AG04449 (cell line): ENCODE measurements at regions not wholly inside any gene's neighbourhood (a gene's known extent, or its start where the extent isn't known, plus 50 kb on each side); places are given as distances from the start of the nearest gene placed in this dataset.

Experiments
- CTCF ChIA-PET: fragments of 350-600 bp; formaldehyde crosslinking; extraction: SDS; loops from one replicate; lab custom pipeline; 2021; ENCODE audit warnings: antibody characterized with exemption; lab: Yijun Ruan, JAX
- POLR2A ChIA-PET: fragments of 400-600, 350-600 bp; formaldehyde crosslinking; extraction: SDS; loops from one replicate; lab custom pipeline; 2020; ENCODE audit warnings: antibody characterized with exemption, inconsistent platforms; lab: Yijun Ruan, JAX
- DNase-seq: peaks from one replicate; pipeline ENCODE4 v3.0.0-alpha.2; 2010; ENCODE audit warnings: low read depth, low spot score
- H3K4me3 ChIP-seq: 2 replicates; pipeline ENCODE4 v1.5.1; 2011; ENCODE audit warnings: low read depth, mild to moderate bottlenecking, control low read depth, low read length
- CTCF ChIP-seq: IDR thresholded peaks from one replicate; pipeline ENCODE4 v1.5.1; 2011; ENCODE audit warnings: mild to moderate bottlenecking, moderate library complexity, low read length, control low read depth, inconsistent platforms; ENCODE audit not compliant: insufficient read depth; ENCODE audit errors: missing control alignments

DNA sequence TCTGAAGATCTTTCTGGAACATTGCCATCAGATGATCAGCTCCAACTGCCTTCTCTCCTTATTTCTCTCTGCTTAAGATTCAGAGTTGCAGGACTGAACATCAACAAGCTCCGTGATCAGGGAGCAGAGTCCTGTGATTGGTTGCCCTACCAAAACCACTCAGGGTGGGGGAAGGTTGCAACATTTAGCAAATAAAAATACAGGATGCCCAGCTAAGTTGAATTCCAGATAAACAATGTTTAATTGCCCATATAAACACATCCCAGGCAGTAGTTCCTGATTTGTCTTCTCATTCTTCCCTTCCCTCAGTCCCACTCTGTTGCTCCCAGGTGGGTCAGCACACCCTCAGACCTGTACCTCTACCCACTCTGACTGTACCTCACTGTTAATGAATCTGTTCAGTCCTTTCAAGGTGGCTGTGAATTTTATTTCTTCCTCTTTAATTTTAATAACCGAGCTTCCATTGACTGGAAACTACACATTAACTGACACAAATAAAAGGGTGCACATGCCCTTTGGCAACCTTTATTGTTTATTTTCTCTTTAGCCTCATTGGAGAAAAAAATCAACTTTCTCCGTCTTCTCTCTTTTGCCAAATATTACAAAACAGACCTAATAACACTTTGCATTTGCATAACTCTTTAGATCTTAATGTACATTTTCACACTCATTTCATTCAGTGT lies 167.1 kb upstream of the PKDCC start:
- ChIA-PET CTCF (interaction anchor here (1.1 to 20.1 kb wide), 5 partner anchors 11 to 204 kb away, joined by 3 to 1155 read pairs (median 4); no protein-coding TSS in a partner anchor), POLR2A (no interaction called here)
- no peak for TF ChIP-seq CTCF
- DNase-seq, result no peak
- no peak overlapping the region for H3K4me3 ChIP-seq

DNA sequence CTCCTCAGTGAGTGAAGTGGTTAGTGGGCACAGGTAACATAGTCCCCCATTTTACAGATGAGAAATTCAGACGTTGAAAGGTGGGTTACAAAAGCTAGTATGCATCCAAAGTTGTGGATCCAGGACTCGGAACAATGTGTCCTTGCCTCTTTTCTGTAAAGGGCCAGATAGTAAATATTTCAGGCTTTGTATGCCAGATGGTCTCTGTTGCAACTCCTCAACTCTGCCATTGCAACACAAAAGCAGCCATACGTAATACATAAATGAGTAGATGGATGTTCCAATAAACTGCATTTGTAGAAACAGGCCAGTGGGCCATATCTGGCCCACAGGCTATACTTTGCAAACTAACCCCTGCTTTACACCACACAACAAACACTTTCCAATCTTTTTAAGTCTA lies 166.6 kb upstream of the PKDCC start:
- TF ChIP-seq CTCF, result no peak
- ChIA-PET POLR2A (no interaction called here), CTCF (interaction anchor here (1.1 to 20.1 kb wide), 5 partner anchors 11 to 204 kb away, joined by 3 to 1155 read pairs (median 4); no protein-coding TSS in a partner anchor)
- no peak overlapping the region for H3K4me3 ChIP-seq
- DNase-seq, result no peak

GRCh38 chr2:41884718-41885117 lies 163.1 kb upstream of the PKDCC start:
- DNase-seq, result no peak
- ChIA-PET POLR2A (no interaction called here), CTCF (interaction anchor here (1.3 to 6.0 kb wide), 2 partner anchors 13 to 201 kb away, joined by 5 to 55 read pairs; no protein-coding TSS in a partner anchor)
- no peak overlapping the region for H3K4me3 ChIP-seq
- no peak for TF ChIP-seq CTCF

DNA sequence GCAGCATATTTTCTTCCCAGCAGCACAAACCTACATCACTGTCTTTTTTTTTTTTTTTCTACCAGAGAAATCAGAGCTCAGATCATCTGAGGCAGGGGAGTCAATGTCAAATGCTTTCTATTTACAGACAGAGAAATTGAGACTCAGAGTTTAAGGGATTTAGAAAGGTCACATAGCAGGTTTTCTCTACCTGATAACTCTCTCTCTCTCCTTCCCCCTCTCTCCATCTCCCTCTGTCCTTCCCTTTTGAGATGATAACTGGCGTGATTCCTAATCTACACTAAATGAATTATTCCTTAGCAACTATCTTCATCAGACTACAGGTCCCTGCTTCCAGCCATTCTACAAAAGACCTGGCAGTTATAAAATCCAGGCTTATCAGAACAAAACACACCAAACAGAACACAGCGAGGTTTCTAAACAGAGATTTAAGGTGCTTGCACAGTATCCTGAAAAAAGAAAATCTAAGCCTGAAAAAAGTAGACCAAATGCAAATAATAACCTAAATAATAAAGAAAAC lies 161.6 kb upstream of the PKDCC start:
- no peak for TF ChIP-seq CTCF
- no peak overlapping the region for H3K4me3 ChIP-seq
- CTCF ChIA-PET, result interaction anchor here (1.9 to 6.0 kb wide), 2 partner anchors 15 to 201 kb away, joined by 9 to 55 read pairs; no protein-coding TSS in a partner anchor
- POLR2A ChIA-PET, result no interaction called here
- no peak for DNase-seq

GRCh38 chr2:41886757-41887156 lies 161.1 kb upstream of the PKDCC start:
- no peak overlapping the region for H3K4me3 ChIP-seq
- DNase-seq, result no peak
- ChIA-PET POLR2A (no interaction called here), CTCF (interaction anchor here (1.9 to 6.0 kb wide), 3 partner anchors 8 to 200 kb away, joined by 9 to 55 read pairs (median 9); no protein-coding TSS in a partner anchor)
- TF ChIP-seq CTCF, result no peak

DNA sequence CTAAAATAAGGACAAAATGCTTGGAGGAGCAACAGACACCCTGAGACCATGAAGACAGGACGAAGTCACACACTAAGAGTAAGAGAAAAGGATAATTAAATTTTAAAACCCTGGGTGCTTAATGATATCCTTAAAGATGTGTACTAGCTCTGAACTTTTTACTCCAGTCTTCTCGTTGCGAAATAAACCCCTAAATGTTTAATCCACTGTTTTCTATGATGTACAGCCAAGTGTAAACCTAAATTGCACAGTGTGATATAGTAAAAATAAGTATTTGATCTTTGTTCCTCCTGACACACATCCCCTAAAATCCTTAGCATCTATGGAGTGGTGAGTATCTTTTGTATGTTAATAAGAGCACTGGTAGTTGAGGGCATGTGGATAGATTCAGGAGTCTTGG lies 157.5 kb upstream of the PKDCC start:
- ChIA-PET POLR2A (no interaction called here), CTCF (interaction anchor here (2.3 to 6.0 kb wide), 2 partner anchors 19 to 196 kb away, joined by 10 to 55 read pairs; no protein-coding TSS in a partner anchor)
- TF ChIP-seq CTCF, result no peak
- no peak overlapping the region for H3K4me3 ChIP-seq
- DNase-seq, result no peak
